ENCODE measurements at regions not wholly inside any gene's neighbourhood (a gene's known extent, or its start where the extent isn't known, plus 50 kb on each side); places are given as distances from the start of the nearest gene placed in this dataset.
"Not testable (repeated sequence)": the region's sequence is repeated elsewhere in the genome, so short reads cannot be mapped to it uniquely, and the experiment has no call there.

DNA sequence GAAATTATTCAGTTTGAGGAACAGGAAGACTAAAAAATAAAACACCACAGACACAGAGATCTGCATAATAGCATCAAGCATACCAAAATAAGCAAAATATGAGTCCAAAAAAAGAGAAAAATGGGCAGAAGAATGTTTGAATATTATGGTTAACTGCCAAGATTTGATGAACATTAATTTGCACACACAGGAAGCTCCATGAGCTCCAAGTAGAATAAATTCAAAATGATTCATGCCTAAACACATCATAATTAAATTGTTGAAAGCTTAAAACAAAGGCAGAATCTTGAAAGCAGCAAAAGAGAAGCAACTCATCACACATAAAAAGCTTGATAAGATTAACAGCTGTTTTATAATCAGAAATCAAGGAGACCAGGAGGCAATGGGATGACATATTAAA is 156.6 kb upstream of the ARSJ start:
- Histone ChIP-seq H3K9me3 (ENCODE audit: severe bottlenecking) (no peaks in the 10 kb centered on the region), H3K27me3 (ENCODE audit: insufficient read depth, poor library complexity, severe bottlenecking) (no peaks in the 10 kb centered on the region), H3K4me3 (ENCODE audit: severe bottlenecking) (no peak overlapping the region), H3K27ac (ENCODE audit: poor library complexity, severe bottlenecking) (no peak overlapping the region), H3K36me3 (ENCODE audit: low read depth) (no peaks in the 10 kb centered on the region), H3K4me1 (ENCODE audit: insufficient read depth, poor library complexity, severe bottlenecking) (no peaks in the 10 kb centered on the region)
- TF ChIP-seq, protein P1, sequence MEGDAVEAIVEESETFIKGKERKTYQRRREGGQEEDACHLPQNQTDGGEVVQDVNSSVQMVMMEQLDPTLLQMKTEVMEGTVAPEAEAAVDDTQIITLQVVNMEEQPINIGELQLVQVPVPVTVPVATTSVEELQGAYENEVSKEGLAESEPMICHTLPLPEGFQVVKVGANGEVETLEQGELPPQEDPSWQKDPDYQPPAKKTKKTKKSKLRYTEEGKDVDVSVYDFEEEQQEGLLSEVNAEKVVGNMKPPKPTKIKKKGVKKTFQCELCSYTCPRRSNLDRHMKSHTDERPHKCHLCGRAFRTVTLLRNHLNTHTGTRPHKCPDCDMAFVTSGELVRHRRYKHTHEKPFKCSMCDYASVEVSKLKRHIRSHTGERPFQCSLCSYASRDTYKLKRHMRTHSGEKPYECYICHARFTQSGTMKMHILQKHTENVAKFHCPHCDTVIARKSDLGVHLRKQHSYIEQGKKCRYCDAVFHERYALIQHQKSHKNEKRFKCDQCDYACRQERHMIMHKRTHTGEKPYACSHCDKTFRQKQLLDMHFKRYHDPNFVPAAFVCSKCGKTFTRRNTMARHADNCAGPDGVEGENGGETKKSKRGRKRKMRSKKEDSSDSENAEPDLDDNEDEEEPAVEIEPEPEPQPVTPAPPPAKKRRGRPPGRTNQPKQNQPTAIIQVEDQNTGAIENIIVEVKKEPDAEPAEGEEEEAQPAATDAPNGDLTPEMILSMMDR (IDR thresholded peaks at IDR 0.05; ENCODE audit: poor library complexity, severe bottlenecking), result no peak
- DNase-seq (ENCODE audit: low spot score), result no peak
- no peak for ATAC-seq (ENCODE audit: low read depth)

DNA sequence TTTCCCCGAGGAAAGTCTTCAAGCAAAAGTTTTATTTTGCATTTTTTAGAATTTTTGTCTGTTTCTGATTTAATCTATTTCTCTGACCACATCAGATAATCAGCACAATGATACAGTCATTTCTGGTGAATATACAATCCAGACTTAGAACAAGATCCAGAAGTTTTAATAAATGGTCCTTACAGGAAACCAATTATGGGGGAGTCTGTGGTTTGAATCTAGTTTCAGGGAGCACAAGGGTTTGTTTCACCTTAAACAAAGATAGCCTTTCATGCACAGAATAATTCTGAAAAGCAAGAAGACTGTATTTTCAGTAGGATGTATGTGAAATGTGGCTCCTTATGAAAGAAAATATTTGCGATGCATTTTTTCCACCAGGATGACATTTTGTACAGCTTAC is 158.5 kb upstream of the ARSJ start:
- DNase-seq (ENCODE audit: low spot score), result no peak
- Histone ChIP-seq H3K9me3 (ENCODE audit: severe bottlenecking) (no peaks in the 10 kb centered on the region), H3K4me1 (ENCODE audit: insufficient read depth, poor library complexity, severe bottlenecking) (no peaks in the 10 kb centered on the region), H3K36me3 (ENCODE audit: low read depth) (no peaks in the 10 kb centered on the region), H3K27ac (ENCODE audit: poor library complexity, severe bottlenecking) (no peak overlapping the region), H3K27me3 (ENCODE audit: insufficient read depth, poor library complexity, severe bottlenecking) (no peaks in the 10 kb centered on the region), H3K4me3 (ENCODE audit: severe bottlenecking) (no peak overlapping the region)
- no peak for ATAC-seq (ENCODE audit: low read depth)
- TF ChIP-seq, protein P1 (IDR thresholded peaks at IDR 0.05; ENCODE audit: poor library complexity, severe bottlenecking), result no peak

DNA sequence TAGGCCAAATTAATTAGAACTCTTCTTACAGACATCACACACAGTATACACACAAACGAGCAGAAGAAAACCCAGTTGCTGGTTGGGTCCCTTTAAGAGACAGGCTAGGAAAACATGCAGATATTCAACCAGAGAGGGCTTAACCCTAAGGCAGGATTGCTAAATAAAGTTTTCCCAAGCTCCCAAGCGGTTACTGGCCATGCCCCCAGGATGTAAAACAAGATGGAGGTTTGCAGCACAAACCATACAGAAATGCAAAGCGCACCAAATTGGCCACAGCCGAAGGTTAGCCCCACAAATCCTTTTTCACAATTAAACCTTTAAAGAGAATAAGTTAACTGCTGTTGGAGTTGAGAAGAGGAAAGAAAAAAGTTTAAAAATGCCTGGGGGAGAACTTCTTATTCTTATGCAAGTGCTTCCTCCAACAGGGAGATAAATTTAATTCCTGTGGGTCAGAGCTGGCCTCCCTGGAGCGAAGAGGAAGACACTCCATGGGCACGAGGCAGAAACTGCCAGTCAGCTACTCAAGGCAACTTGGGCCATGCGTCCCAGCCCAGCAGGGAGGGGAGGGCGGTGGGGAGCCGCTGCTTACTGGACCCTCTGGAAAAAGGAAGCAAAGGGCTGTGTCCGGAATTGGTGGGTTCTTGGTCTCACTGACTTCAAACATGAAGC is 167.6 kb upstream of the ARSJ start:
- H3K4me1 ChIP-seq (ENCODE audit: insufficient read depth, poor library complexity, severe bottlenecking), result no peaks in the 10 kb centered on the region
- no peak for ATAC-seq (ENCODE audit: low read depth)
- H3K27me3 ChIP-seq (ENCODE audit: insufficient read depth, poor library complexity, severe bottlenecking), result no peaks in the 10 kb centered on the region
- no peak overlapping the region for H3K27ac ChIP-seq (ENCODE audit: poor library complexity, severe bottlenecking)
- TF ChIP-seq, protein P1 (IDR thresholded peaks at IDR 0.05; ENCODE audit: poor library complexity, severe bottlenecking), result no peak
- H3K4me3 ChIP-seq (ENCODE audit: severe bottlenecking), result no peak overlapping the region
- H3K36me3 ChIP-seq (ENCODE audit: low read depth), result no peaks in the 10 kb centered on the region
- no peaks in the 10 kb centered on the region for H3K9me3 ChIP-seq (ENCODE audit: severe bottlenecking)
- DNase-seq (ENCODE audit: low spot score), result no peak

DNA sequence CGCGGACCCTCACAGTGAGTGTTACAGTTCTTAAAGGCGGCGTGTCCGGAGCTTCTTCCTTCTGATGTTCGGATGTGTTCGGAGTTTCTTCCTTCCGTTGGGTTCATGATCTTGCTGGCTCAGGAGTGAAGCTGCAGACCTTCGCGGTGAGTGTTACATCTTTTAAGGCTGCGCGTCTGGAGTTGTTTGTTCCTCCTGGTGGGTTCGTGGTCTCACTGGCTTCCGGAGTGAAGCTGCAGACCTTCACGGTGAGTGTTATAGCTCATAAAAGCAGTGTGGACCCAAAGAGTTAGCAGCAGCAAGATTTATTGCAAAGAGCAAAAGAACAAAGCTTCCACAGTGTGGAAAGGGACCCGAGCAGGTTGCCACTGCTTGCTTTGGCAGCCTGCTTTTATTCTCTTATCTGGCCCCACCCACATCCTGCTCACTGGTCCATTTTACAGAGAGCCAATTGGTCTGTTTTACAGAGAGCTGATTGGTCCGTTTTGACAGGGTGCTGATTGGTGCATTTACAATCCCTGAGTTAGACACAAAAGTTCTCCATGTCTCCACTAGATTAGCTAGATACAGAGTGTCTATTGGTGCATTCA is 168.3 kb upstream of the ARSJ start:
- H3K36me3 ChIP-seq (ENCODE audit: low read depth); H3K4me1 ChIP-seq (ENCODE audit: insufficient read depth, poor library complexity, severe bottlenecking); H3K9me3 ChIP-seq (ENCODE audit: severe bottlenecking); ATAC-seq (ENCODE audit: low read depth); H3K4me3 ChIP-seq (ENCODE audit: severe bottlenecking); DNase-seq (ENCODE audit: low spot score); H3K27me3 ChIP-seq (ENCODE audit: insufficient read depth, poor library complexity, severe bottlenecking); H3K27ac ChIP-seq (ENCODE audit: poor library complexity, severe bottlenecking): not testable (repeated sequence)

DNA sequence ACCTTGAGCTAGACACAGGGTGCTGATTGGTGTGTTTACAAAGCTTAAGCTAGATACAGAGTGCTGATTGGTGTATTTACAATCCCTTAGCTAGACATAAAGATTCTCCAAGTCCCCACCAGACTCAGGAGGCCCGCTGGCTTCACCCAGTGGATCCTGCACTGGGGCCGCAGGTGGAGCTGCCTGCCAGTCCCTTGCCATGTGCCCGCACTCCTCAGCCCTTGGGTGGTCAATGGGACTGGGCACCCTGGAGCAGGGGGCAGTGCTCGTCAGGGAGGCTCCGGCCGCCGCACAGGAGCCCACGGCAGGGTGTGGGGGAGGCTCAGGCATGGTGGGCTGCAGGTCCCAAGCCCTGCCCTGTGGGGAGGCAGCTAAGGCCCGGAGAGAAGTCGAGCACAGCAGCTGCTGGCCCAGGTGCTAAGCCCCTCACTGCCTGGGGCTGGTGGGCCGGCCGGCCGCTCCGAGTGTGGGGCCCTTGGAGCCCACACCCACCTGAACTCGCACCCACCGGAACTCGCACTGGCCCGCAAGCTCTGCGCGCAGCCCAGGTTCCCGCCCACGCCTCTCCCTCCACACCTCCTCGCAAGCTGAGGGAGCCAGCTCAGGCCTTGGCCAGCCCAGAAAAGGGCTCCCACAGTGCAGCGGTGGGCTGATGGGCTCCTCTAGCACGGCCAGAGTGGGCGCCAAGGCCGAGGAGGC is 169.1 kb upstream of the ARSJ start:
- not testable (repeated sequence) for DNase-seq (ENCODE audit: low spot score); H3K4me1 ChIP-seq (ENCODE audit: insufficient read depth, poor library complexity, severe bottlenecking); H3K27me3 ChIP-seq (ENCODE audit: insufficient read depth, poor library complexity, severe bottlenecking); H3K36me3 ChIP-seq (ENCODE audit: low read depth); H3K4me3 ChIP-seq (ENCODE audit: severe bottlenecking); H3K27ac ChIP-seq (ENCODE audit: poor library complexity, severe bottlenecking); ATAC-seq (ENCODE audit: low read depth); H3K9me3 ChIP-seq (ENCODE audit: severe bottlenecking)

Data from RWPE2 (cell line).